Spleen (tissue), 11 donors: ENCODE measurements at regions not wholly inside any gene's neighbourhood (a gene's known extent, or its start where the extent isn't known, plus 50 kb on each side); places are given as distances from the start of the nearest gene placed in this dataset.

Experiments used
- DNase-seq: peaks from one replicate; pipeline ENCODE4 v3.0.0-alpha.2; 2020
- H3K27ac ChIP-seq, 8 donors: fragments of 200-600 bp; sonication (generic) in 7 of 8; 1 replicate in 4 of 8; 2 replicates in 4 of 8; pipeline versions ENCODE4 v1.5.0 to v1.8.0; 2016 to 2021; ENCODE audit warnings: inconsistent platforms in 4 of 8, mild to moderate bottlenecking in 4 of 8, moderate library complexity in 1 of 8
- H3K27me3 ChIP-seq, 7 donors: fragments of 200-600 bp; sonication (generic) in 6 of 7; replicated peaks in 1 of 7; 1 replicate in 4 of 7; 2 replicates in 3 of 7; pipeline versions ENCODE4 v1.5.0 to v1.8.0; 2016 to 2021; ENCODE audit warnings: inconsistent platforms in 3 of 7, mild to moderate bottlenecking in 1 of 7
- H3K36me3 ChIP-seq, 6 donors: fragments of 200-600 bp; sonication (generic) in 5 of 6; 1 replicate in 4 of 6; 2 replicates in 2 of 6; pipeline versions ENCODE4 v1.5.0 to v1.8.0; 2016 to 2021; ENCODE audit warnings: inconsistent platforms in 2 of 6
- H3K4me1 ChIP-seq, 6 donors: fragments of 200-600 bp; sonication (generic) in 5 of 6; 1 replicate in 3 of 6; 2 replicates in 3 of 6; pipeline versions ENCODE4 v1.5.0 to v1.8.0; 2016 to 2021; ENCODE audit warnings: inconsistent platforms in 3 of 6
- H3K4me3 ChIP-seq, 8 donors: fragments of 200-600 bp; sonication (generic) in 7 of 8; 1 replicate in 4 of 8; 2 replicates in 4 of 8; pipeline versions ENCODE4 v1.5.0 to v1.8.0; 2016 to 2021; ENCODE audit warnings: inconsistent platforms in 4 of 8, mild to moderate bottlenecking in 4 of 8, moderate library complexity in 2 of 8
- H3K9me3 ChIP-seq, 8 donors: fragments of 200-600 bp; sonication (generic) in 7 of 8; 1 replicate in 4 of 8; 2 replicates in 4 of 8; pipeline versions ENCODE4 v1.5.0 to v1.8.0; 2016 to 2021; ENCODE audit warnings: inconsistent platforms in 4 of 8
- POLR2A ChIP-seq, 3 donors: fragments of 450-650 bp; IDR thresholded peaks; one replicate each; pipeline ENCODE4 v1.5.1; 2017; ENCODE audit warnings: antibody characterized with exemption in 3 of 3, mild to moderate bottlenecking in 1 of 3
- POLR2AphosphoS5 ChIP-seq, 3 donors: sonication (generic); formaldehyde crosslinking; IDR thresholded peaks; one replicate each; pipeline ENCODE4 v1.5.1; 2017; ENCODE audit warnings: antibody characterized with exemption in 3 of 3
- WGBS, 5 donors: extraction: QIAGEN DNeasy Blood & Tissue Kit in 3 of 5; methylation state at CpG; one replicate each; pipeline versions ENCODE4 v1.1.5 to v1.1.7; 2013 to 2018; 5-methylcytosine and 5-hydroxymethylcytosine counted together
- intact Hi-C: fragments of 100-400 bp; cut with DNase I; formaldehyde crosslinking; loops from one replicate; pipeline ENCODE4 v1.15.0; 2023; ENCODE audit warnings: low total_unique reads
- TF ChIP-seq, protein P1 (sequence below), 11 experiments: fragments of 200-600 bp in 7 of 11; fragments of 450-650 bp in 4 of 11; sonication (generic) in 4 of 11; IDR thresholded peaks in 8 of 11; conservative IDR thresholded peaks in 3 of 11; 1 replicate in 7 of 11; 2 replicates in 4 of 11; pipeline versions ENCODE4 v1.4.0 to v1.8.0; 2016 to 2021; ENCODE audit warnings: antibody characterized with exemption in 11 of 11, inconsistent platforms in 4 of 11, mild to moderate bottlenecking in 1 of 11
- donor health status: healthy with polysubstance abuse.
- donor health status: DM: no; HTN: no; CAD: no; lungs with moderate emphysema.
- donor health status: DM: no; HTN: no; CAD: no.
- donor health status: Bipolar disorder and iron deficiency.
- donor health status: healthy.
- donor health status: DM: no; HTN: no; CAD: no.
- donor health status: DM: yes; HTN: yes; CAD: no.

DNA sequence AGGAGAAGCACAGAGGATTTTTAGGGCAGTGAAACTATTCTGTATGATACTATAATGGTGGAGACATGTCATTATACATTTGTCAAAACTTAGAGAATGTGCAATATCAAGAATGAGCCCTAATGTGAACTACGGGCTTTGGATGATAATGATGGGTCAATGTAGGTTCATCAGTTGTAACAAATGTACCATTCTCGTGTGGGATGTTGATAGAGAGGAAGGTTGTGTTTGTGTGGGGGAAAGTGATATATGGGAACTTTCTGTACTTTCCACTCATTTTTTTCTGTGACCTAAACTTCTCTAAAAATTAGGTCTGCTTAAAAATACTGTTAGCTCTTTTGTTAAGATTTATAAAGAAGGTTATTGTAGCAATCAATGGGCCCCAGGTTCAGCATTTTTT is 138.9 kb downstream of the SPATA31D1 start:
- Histone ChIP-seq H3K27me3 (no peaks in the 10 kb centered on the region), H3K4me3 (no peak overlapping the region), H3K4me1 (peaks cover 0 to 40% (median 11%) of the 10 kb centered on the region in 6 donors), H3K9me3 (no peaks in the 10 kb centered on the region), H3K36me3 (no peaks in the 10 kb centered on the region), H3K27ac (peak overlapping the region in 5 of 8 donors; percentile 8 to 71 (median 67))
- WGBS, 5 donors = 45 to 67% (median 59%) methylated on average over 2 of the region's 2 CpGs
- no peak for DNase-seq
- intact Hi-C loops = no loop called here
- TF ChIP-seq, protein P1, sequence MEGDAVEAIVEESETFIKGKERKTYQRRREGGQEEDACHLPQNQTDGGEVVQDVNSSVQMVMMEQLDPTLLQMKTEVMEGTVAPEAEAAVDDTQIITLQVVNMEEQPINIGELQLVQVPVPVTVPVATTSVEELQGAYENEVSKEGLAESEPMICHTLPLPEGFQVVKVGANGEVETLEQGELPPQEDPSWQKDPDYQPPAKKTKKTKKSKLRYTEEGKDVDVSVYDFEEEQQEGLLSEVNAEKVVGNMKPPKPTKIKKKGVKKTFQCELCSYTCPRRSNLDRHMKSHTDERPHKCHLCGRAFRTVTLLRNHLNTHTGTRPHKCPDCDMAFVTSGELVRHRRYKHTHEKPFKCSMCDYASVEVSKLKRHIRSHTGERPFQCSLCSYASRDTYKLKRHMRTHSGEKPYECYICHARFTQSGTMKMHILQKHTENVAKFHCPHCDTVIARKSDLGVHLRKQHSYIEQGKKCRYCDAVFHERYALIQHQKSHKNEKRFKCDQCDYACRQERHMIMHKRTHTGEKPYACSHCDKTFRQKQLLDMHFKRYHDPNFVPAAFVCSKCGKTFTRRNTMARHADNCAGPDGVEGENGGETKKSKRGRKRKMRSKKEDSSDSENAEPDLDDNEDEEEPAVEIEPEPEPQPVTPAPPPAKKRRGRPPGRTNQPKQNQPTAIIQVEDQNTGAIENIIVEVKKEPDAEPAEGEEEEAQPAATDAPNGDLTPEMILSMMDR (IDR thresholded peaks at IDR 0.05 in 8 of 11, conservative IDR thresholded peaks at IDR 0.05 in 3 of 11) = no peak
- TF ChIP-seq POLR2AphosphoS5 (IDR thresholded peaks at IDR 0.05) (no peak), POLR2A (IDR thresholded peaks at IDR 0.05) (no peak)

DNA sequence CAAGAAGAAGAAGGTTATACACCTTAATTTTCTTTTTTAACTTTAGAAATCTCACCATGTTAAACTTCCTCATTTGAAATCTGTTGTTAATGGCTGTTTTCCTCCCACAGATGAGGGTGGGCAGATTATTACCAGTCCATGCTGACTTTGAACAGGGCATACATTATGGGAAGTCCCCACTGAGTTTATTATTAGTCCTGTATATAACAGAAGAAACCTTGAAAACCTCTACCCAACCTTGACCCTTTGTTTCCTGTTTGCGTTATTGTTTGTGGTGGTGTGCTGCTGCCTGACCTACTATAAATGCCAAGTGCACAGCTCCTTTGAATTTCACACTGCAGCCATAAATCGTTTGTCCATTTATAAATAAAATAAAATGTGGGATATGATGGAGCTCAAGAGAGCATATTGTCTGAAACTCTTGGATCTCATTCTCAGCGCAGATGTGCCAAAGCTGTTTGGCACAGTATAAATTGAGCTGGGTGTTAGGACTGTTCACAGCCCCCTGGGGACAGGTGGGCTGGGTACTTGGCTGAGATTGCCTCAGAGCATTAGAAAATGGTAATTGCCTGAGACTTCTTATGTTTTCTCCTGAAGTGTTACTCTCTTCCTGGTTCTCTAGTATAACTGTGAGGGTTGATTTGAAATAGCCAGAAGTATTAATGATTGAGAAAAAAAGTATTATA is 139.6 kb downstream of the SPATA31D1 start:
- Histone ChIP-seq H3K4me1 (peaks cover 0 to 40% (median 11%) of the 10 kb centered on the region in 6 donors), H3K9me3 (no peaks in the 10 kb centered on the region), H3K4me3 (no peak overlapping the region), H3K27me3 (no peaks in the 10 kb centered on the region), H3K36me3 (no peaks in the 10 kb centered on the region), H3K27ac (peak overlapping the region in 5 of 8 donors; percentile 8 to 71 (median 67))
- 24 to 43% (median 32%) methylated on average over 3 of the region's 3 CpGs for WGBS, 5 donors
- TF ChIP-seq POLR2A (IDR thresholded peaks at IDR 0.05) (no peak), POLR2AphosphoS5 (IDR thresholded peaks at IDR 0.05) (no peak)
- TF ChIP-seq, protein P1 (IDR thresholded peaks at IDR 0.05 in 8 of 11, conservative IDR thresholded peaks at IDR 0.05 in 3 of 11) = no peak
- intact Hi-C loops = no loop called here
- no peak for DNase-seq

DNA sequence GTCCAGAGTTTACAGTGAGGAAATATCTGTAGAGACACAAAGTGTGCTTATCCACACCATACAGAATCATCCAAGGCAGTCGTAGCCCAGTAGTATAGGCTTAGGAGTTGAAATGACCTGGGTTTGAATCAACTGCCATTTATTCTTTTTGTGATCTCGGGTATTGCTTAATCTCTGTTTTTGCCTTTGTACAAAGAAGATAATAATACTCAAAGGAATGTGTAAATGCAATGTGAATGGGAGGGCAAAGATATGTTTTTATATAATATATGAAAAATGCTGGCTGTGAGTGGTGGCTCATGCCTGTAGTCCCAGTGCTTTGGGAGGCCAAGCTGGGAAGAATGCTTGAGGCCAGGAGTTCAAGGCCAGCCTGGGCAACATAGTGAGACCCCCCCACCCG is 141.1 kb downstream of the SPATA31D1 start:
- Histone ChIP-seq H3K4me1 (peaks cover 0 to 40% (median 11%) of the 10 kb centered on the region in 6 donors), H3K4me3 (no peak overlapping the region), H3K27ac (no peak overlapping the region), H3K27me3 (no peaks in the 10 kb centered on the region), H3K9me3 (no peaks in the 10 kb centered on the region), H3K36me3 (no peaks in the 10 kb centered on the region)
- intact Hi-C loops = no loop called here
- WGBS, 5 donors = 89 to 95% (median 92%) methylated on average over 3 of the region's 3 CpGs
- no peak for DNase-seq
- TF ChIP-seq, protein P1 (IDR thresholded peaks at IDR 0.05 in 8 of 11, conservative IDR thresholded peaks at IDR 0.05 in 3 of 11) = no peak
- TF ChIP-seq POLR2AphosphoS5 (IDR thresholded peaks at IDR 0.05) = no peak
- TF ChIP-seq POLR2A (IDR thresholded peaks at IDR 0.05) = no peak

DNA sequence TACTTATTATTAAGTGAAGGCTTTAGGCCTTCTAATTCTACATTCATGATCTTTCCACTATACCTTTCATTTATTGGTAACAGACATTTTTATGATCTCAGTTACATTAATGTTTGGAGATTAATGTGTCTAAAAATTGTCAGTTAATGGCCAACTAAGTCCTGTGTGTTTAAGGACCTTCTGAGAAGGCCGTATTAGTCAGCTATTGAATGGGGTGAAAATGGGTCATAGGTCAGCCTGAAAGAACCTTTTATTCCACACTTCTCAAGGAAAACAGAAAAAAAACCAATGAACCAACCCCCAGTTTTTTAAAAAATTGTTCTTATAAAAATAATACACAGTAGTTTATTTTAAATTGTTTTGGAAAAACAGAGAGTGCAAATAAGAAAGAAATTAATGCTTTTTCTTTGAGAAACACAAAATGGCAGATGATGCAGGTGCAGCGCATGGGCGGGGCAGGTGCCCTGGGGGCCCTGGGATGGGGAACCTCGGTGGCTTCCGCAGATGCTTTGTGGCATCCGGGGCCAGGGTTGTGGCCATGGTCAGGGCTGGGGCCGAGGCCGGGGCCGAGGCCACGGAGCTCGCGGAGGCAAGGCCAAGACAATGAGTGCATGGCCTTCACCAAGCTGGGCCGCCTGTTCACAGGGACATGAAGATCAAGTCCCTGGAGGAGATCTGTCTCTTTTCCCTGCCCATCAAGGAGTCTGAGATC is 141.9 kb downstream of the SPATA31D1 start:
- WGBS, 5 donors = 88 to 95% (median 93%) methylated on average over 11 to 13 of the region's 13 CpGs

More for the DNA sequence above, 141.9 kb downstream of the SPATA31D1 start:
- Histone ChIP-seq H3K36me3 (no peaks in the 10 kb centered on the region), H3K4me1 (peaks cover 0 to 35% (median 11%) of the 10 kb centered on the region in 6 donors), H3K4me3 (no peak overlapping the region), H3K27ac (no peak overlapping the region), H3K9me3 (peaks cover 0 to 6% (median under 1%) of the 10 kb centered on the region in 8 donors), H3K27me3 (no peaks in the 10 kb centered on the region)
- intact Hi-C loops = no loop called here
- TF ChIP-seq, protein P1 (IDR thresholded peaks at IDR 0.05 in 8 of 11, conservative IDR thresholded peaks at IDR 0.05 in 3 of 11) = no peak
- TF ChIP-seq POLR2AphosphoS5 (IDR thresholded peaks at IDR 0.05) = no peak
- TF ChIP-seq POLR2A (IDR thresholded peaks at IDR 0.05) = no peak
- DNase-seq = peak; percentile 73
